HEK293T (cell line): ENCODE measurements at regions not wholly inside any gene's neighbourhood (a gene's known extent, or its start where the extent isn't known, plus 50 kb on each side); places are given as distances from the start of the nearest gene placed in this dataset.

ENCODE experiments used
- ARNT ChIP-seq: fragments of 450-650 bp; IDR thresholded peaks from 2 replicates; pipeline ENCODE4 v1.6.1; 2017; ENCODE audit warnings: mild to moderate bottlenecking
- BHLHE40 ChIP-seq: fragments of 450-650 bp; IDR thresholded peaks from 2 replicates; pipeline ENCODE4 v1.6.1; 2016; ENCODE audit warnings: mild to moderate bottlenecking, moderate library complexity, borderline replicate concordance
- ELF4 ChIP-seq: fragments of 450-650 bp; IDR thresholded peaks from 2 replicates; pipeline ENCODE4 v1.6.1; 2017; ENCODE audit warnings: antibody characterized with exemption
- FOXA1 ChIP-seq: fragments of 450-650 bp; IDR thresholded peaks from 2 replicates; pipeline ENCODE4 v1.6.1; 2016; ENCODE audit warnings: mild to moderate bottlenecking
- HDGF ChIP-seq: fragments of 450-650 bp; IDR thresholded peaks from 2 replicates; pipeline ENCODE4 v1.6.1; 2017; ENCODE audit warnings: antibody characterized with exemption, borderline replicate concordance
- LEF1 ChIP-seq: fragments of 450-650 bp; IDR thresholded peaks from 2 replicates; pipeline ENCODE4 v1.6.1; 2017; ENCODE audit warnings: mild to moderate bottlenecking, borderline replicate concordance
- NFRKB ChIP-seq: fragments of 450-650 bp; IDR thresholded peaks from 2 replicates; pipeline ENCODE4 v1.6.1; 2016; ENCODE audit warnings: mild to moderate bottlenecking, moderate library complexity
- SP1 ChIP-seq: fragments of 450-650 bp; IDR thresholded peaks from 2 replicates; pipeline ENCODE4 v1.6.1; 2017
- SUZ12 ChIP-seq: fragments of 450-650 bp; IDR thresholded peaks from 2 replicates; pipeline ENCODE4 v1.6.1; 2016; ENCODE audit warnings: mild to moderate bottlenecking
- TARDBP ChIP-seq: fragments of 450-650 bp; IDR thresholded peaks from 2 replicates; pipeline ENCODE4 v1.6.1; 2016
- ZNF384 ChIP-seq: fragments of 450-650 bp; IDR thresholded peaks from 2 replicates; pipeline ENCODE4 v1.6.1; 2016
- TF ChIP-seq, protein P1 (sequence below): fragments of 450-650 bp; IDR thresholded peaks from 2 replicates; pipeline ENCODE4 v1.6.1; 2016

DNA sequence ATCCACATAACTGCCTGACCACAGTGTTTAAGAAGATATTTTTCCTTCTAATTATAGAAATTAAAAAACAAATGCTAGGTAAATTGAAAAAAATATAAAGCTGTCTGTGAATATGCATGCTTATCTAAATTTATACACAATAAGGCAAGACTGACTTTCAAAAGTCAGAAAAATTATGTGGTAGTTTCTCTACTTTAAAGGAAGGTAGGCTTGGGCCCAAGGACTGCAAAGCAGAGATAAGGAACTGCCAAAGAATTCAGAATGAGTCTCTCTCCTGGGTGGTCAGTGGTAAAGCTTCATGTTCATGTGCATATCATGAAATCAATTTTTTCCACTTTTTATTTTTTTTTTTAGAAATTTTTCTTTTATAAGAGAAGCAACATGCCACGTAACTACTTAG, 998.6 kb downstream of the REEP3 start:
- TF ChIP-seq HDGF (no peak), ELF4 (no peak), SP1 (no peak), ARNT (no peak), TARDBP (no peak), ZNF384 (no peak), NFRKB (no peak), FOXA1 (no peak), SUZ12 (no peak), LEF1 (no peak), BHLHE40 (no peak)
- TF ChIP-seq, protein P1, sequence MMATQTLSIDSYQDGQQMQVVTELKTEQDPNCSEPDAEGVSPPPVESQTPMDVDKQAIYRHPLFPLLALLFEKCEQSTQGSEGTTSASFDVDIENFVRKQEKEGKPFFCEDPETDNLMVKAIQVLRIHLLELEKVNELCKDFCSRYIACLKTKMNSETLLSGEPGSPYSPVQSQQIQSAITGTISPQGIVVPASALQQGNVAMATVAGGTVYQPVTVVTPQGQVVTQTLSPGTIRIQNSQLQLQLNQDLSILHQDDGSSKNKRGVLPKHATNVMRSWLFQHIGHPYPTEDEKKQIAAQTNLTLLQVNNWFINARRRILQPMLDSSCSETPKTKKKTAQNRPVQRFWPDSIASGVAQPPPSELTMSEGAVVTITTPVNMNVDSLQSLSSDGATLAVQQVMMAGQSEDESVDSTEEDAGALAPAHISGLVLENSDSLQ: no peak
